Motor neuron (in vitro differentiated cells): ENCODE measurements at regions not wholly inside any gene's neighbourhood (a gene's known extent, or its start where the extent isn't known, plus 50 kb on each side); places are given as distances from the start of the nearest gene placed in this dataset.

Experiments
- ATAC-seq, 8 experiments: fragments of 200-7000 bp; cut with Tn5 transposase; replicated peaks in 6 of 8; 2 replicates each; pipeline ENCODE4 v1.8.0; 2021; ENCODE audit warnings: mild to moderate bottlenecking in 8 of 8, moderate library complexity in 8 of 8
- H3K27ac ChIP-seq, 2 donors: fragments of 250-450 bp; sonication (Bioruptor Pico); 2 replicates each; pipeline ENCODE4 v1.9.0; 2021; ENCODE audit warnings: antibody characterized with exemption in 2 of 2, mild to moderate bottlenecking in 2 of 2, moderate library complexity in 1 of 2
- H3K4me1 ChIP-seq, 2 donors: fragments of 250-450 bp; sonication (Bioruptor Pico); replicated peaks in 1 of 2; 2 replicates each; pipeline ENCODE4 v1.6.1; 2021; ENCODE audit warnings: antibody characterized with exemption in 2 of 2, mild to moderate bottlenecking in 2 of 2, moderate library complexity in 1 of 2
- H3K4me3 ChIP-seq, 5 donors: fragments of 250-450 bp; sonication (Bioruptor Pico); 2 replicates each; pipeline ENCODE4 v1.9.0; 2021; ENCODE audit warnings: antibody characterized with exemption in 5 of 5, mild to moderate bottlenecking in 5 of 5, moderate library complexity in 4 of 5
- WGBS, 10 experiments: fragments of 450-650 bp; shearing (Covaris generic); methylation state at CpG; one replicate each; pipeline ENCODE4 v1.0.0; 2022; 5-methylcytosine and 5-hydroxymethylcytosine counted together
- in situ Hi-C, 9 experiments: fragments of 400-800 bp; cut with MboI; loops; one replicate each; pipeline ENCODE4 v1.15.0; 2021; ENCODE audit warnings: low sequenced_read_pairs in 9 of 9, low pct_unique_long_range_greater_than_20kb in 2 of 9; ENCODE audit not compliant: unreplicated experiment in 9 of 9

DNA sequence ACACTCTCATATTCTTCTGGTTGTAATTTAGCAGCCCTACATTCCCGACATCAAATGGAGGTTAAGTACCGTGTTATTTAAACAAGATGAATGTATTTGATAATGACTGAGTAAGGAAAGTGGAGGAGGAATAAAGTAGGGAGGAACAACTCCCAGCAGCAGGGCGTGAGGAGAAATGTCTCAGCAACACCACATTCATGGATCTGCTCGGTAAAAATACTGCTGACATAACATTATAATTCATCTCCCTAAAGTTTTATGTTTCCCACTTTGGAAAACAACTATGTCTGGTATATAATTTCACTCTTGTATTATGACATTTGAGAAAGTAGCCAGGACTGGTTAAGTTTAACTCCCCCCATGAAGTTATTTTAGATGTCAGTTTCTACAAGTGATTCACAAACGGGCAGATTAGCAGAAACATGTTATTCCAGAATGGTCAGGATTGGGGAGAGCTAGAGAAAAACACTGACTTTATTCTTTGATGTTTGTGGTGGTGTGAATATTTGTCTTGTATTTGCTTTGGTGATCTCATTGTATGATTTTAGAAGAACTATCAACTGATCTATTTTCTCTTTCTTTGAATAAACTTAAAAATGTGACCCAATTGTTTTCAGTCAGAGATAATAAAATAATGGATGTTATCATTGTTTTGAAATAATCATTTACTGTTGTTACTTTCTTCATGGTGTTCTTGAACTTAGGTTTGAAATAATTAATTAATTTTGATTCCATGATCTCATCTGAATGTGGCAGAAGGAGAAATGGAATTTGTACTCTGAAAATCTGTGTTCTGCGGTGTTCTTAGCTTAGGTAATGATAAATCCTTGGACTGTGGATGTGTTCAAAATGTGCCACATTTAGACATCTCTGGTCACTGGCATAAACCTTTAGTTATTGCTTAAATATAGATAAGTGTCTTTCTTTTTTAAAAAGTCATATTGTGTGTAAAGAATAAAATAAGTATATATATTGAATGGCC, 303.6 kb upstream of the ZNF608 start:
- Histone ChIP-seq H3K27ac (no peak overlapping the region), H3K4me3 (no peak overlapping the region), H3K4me1 (peaks cover 2 to 8% of the 10 kb centered on the region in 2 donors)
- in situ Hi-C loops, result no loop called here
- peak in 2 of 8 experiments; percentile 56 to 85 for ATAC-seq
- 11 to 100% (median 89%) methylated on average over 2 to 6 of the region's 6 CpGs for WGBS, 10 experiments

DNA sequence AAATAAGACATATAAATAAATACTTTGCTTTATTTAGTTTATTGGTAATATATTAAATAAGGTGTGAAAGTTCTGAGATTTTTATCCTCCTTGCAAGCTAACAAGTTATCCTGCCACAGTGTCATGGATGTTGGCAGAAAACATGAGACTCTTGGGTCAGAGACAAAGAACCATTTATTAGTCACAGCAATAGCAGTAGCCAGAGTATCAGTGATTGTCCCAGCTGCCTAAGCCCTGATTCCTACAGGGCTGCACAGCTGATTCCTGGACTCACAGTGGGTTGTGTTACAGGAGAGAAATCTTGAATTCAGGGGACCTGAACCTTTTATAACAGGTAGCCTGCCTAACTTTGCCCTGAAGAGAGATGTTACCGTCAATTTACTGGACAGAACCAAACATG, 304.5 kb upstream of the ZNF608 start:
- H3K27ac ChIP-seq, result no peak overlapping the region
- no peak for ATAC-seq
- peaks cover 5 to 8% of the 10 kb centered on the region in 2 donors for H3K4me1 ChIP-seq
- 86 to 100% (median 100%) methylated on average over 1 of the region's 1 CpG; no CpG with 5 or more reads in 7 of the 10 experiments for WGBS, 10 experiments
- no peak overlapping the region for H3K4me3 ChIP-seq
- in situ Hi-C loops, result no loop called here

DNA sequence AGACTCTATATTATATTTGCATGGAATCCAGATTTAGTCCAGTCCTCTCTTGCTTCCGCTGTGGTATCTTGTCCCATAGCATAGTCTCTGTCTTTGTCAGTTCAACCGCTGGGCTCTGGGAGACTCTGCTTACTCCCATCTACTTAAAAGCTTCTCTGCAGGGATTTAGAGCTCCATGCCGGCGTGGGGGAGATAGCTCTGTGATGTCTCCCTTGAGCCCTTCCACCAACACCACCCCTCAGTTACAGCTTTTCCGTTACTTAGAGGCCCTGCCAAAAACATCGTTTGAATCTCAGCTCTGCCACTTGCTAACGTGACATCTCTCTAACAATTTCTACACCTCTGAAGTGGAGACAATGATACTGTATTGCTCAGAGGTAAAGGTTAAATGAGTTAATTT, 306.1 kb upstream of the ZNF608 start:
- ATAC-seq, result no peak
- in situ Hi-C loops, result no loop called here
- Histone ChIP-seq H3K4me1 (peaks cover 22 to 24% of the 10 kb centered on the region in 2 donors), H3K4me3 (no peak overlapping the region), H3K27ac (no peak overlapping the region)
- 0 to 100% (median 90%) methylated on average over 1 to 7 of the region's 7 CpGs; no CpG with 5 or more reads in 2 of the 10 experiments for WGBS, 10 experiments

DNA sequence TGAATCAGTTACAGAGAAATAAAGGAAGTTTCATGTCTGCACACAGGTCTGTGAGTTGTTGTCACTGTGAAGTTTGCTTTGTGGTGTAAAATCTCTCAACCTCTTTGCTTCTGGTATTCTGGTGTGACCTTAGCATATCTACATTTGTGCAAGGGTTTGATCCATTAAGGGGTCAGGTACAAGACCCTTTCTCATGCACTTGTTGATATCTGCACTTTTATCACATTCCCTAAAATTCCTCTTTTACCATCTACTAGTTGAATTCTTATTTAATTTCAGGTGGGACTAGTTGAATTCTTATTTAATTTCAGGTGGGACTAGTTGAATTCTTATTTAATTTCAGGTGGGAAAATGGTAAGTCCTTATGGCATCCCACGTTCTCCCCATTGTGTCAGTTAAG, 306.7 kb upstream of the ZNF608 start:
- Histone ChIP-seq H3K4me1 (peaks cover 28 to 30% of the 10 kb centered on the region in 2 donors), H3K27ac (no peak overlapping the region), H3K4me3 (no peak overlapping the region)
- 0 to 92% (median 60%) methylated on average over 1 of the region's 1 CpG; no CpG with 5 or more reads in 1 of the 10 experiments for WGBS, 10 experiments
- in situ Hi-C loops, result no loop called here
- ATAC-seq, result no peak

DNA sequence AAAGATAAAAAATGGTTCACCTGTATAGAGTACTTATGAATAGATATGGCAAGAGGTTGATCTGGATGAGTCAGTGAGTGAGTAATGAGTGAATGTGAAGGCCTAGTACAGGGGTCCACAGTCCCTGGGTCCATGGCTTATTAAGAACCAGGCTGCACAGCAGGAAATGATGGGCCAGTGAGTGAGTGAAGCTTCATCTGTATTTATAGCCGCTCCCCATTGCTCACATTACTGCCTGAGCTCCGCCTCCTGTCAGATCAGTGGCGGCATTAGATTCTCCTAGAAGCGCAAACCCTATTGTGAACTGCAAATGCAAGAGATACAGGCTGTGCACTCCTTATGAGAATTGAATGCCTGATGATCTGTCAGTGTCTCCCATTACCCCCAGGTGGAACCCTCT, 307.7 kb upstream of the ZNF608 start:
- 60 to 100% (median 83%) methylated on average over 1 to 3 of the region's 4 CpGs; no CpG with 5 or more reads in 3 of the 10 experiments for WGBS, 10 experiments
- peak in 5 of 8 experiments; percentile 57 to 89 (median 89) for ATAC-seq
- no peak overlapping the region for H3K27ac ChIP-seq
- H3K4me1 ChIP-seq, result peaks cover 37 to 39% of the 10 kb centered on the region in 2 donors
- H3K4me3 ChIP-seq, result no peak overlapping the region
- in situ Hi-C loops, result no loop called here

DNA sequence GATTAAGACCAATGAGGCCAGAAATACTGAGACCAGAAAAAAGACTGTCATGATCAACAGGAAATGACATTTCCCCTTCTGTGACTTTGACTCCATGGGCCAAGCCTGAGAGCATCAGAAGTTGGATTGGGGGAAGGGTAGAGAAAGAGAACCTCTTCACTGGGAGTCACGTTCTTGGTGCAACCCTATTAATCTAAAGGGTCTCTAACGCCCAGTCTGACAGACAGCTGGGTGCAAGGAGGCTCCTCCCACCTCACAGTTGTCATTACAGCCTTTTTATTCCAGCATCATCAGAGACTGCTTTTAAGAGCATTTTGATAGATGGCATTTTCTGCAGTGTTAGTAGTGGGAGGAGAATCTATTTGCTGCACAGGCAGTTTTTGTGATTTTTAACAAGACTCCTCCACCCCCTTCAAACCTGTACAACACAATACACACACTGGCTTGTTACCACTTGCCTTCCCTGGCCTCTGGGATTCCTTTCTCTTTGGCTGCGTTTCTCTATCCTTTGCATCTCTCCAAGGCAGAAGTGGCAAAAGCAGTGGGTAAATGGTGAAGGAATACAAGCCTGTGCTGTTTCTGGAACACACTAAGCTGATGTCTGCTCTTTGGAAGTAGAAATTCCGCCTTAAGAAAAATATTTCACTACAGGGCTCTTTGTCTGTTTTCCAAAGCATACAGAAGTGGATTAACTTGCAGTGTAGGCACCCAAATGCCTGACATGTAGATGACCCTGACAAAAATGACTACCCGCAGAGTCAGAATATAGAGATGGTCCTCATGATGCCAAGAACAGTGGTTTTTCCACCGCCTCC, 310.4 kb upstream of the ZNF608 start:
- in situ Hi-C loops, result no loop called here
- Histone ChIP-seq H3K27ac (peak overlapping the region; percentile 27 to 68), H3K4me1 (peaks cover 51% of the 10 kb centered on the region in 2 donors), H3K4me3 (no peak overlapping the region)
- peak in 5 of 8 experiments; percentile 38 to 59 (median 54) for ATAC-seq
- 8 to 100% (median 47%) methylated on average over 2 to 4 of the region's 6 CpGs; no CpG with 5 or more reads in 1 of the 10 experiments for WGBS, 10 experiments

DNA sequence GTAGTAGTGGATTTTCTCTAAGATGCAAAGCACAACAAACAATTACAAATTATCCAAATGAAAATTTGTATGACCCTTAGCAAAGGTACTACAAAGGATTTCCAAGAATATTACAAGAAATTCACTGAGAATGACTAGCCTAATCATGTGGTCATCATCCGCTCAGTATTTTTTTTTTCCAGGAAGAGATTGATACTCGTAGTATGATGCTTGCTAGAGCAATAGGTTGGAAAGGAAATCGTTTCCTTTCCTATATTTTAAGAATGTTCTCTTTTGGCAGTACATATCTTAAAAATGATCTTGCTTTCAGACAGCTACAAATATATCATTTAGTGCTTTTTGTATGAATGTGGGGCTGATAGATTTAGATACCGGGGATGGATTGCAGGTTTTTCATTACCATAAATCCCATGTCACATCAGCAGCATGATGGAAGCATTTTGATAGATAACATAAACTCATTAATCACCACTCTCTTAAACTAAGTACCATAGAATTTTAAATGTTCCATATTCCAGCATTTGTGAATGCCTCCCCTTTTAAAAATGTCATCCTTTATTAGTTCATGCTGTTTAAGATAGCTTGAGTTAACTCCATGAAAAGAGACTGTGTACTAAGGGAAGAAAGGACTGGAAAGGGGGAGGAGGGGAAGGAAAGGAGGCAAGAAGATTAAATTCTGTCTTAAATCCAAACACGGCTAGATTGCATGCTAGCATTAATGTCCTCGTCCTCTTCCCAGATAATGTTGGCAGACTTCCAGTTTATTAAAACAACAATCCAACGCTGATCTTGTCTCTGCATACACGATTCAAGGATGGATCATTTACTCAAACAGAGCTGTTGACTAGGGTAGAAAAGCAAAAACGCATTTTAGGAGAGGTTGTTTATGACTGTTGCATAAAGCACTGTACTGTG, 311.7 kb upstream of the ZNF608 start:
- peak in 3 of 8 experiments; percentile 4 to 71 (median 8) for ATAC-seq
- 3 to 56% (median 28%) methylated on average over 2 to 9 of the region's 9 CpGs for WGBS, 10 experiments
- Histone ChIP-seq H3K4me1 (peaks cover 51% of the 10 kb centered on the region in 2 donors), H3K4me3 (no peak overlapping the region), H3K27ac (peak overlapping the region; percentile 2 to 44)
- in situ Hi-C loops, result no loop called here

DNA sequence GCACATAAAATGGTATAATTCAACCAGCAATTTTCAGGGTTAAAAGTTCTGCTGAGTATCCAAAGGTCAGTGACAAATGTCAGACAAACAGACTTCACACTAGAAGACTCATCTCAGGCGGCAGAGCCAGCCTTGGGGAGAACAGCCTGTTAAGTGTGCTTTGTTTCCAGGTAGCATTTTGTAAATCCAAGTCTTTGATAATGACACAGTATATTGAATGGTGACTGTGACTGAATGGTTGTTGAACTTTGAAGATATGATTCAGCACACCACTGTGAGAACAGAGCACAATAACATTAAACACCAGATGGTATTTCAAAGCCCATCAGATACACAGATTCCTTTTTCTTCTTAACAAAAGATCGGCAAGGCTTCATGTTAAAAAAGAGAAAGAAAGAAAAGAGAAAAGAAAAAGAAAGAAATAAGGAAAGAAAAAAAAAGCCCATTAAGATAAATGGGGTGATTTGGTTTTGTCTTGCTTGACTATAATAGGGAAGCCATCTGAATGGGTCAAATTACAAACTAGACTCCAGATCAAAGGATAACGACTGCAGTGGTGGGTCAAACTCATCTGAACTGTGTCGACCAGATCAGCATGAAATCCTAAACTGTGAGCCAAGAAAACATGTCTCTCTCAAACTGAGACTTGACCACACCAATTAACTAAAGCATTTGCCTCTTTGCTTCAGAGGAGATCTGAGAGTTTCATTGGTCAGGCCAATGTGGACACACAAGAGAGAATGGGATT, 313.0 kb upstream of the ZNF608 start:
- in situ Hi-C loops, result no loop called here
- ATAC-seq, result peak in 5 of 8 experiments; percentile 18 to 72 (median 54)
- Histone ChIP-seq H3K4me1 (peaks cover 51 to 53% of the 10 kb centered on the region in 2 donors), H3K4me3 (no peak overlapping the region), H3K27ac (peak overlapping the region in 1 of 2 donors; percentile 59)
- 0 to 82% (median 18%) methylated on average over 3 to 4 of the region's 4 CpGs; no CpG with 5 or more reads in 1 of the 10 experiments for WGBS, 10 experiments

DNA sequence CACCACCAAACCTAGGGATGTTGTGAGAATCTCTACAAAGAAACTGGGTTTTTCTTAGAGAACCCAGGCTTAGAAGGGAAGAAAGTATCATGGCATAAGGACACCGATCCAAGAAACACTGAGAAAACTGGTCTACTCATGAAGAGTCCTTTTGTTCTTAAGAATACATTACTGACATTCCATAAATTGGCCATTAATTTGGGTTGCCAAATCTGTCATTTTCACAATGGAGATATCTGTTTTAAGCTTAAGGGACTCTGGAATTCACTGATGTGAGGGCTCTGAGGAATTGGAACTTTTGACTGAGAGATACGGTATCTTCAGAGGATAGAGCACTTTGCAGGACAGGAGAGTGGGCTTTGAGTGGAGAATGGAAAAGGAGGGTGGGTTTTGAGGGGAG, 315.3 kb upstream of the ZNF608 start:
- Histone ChIP-seq H3K4me1 (peaks cover 61 to 62% of the 10 kb centered on the region in 2 donors), H3K4me3 (no peak overlapping the region), H3K27ac (no peak overlapping the region)
- WGBS, 10 experiments, result 89 to 100% (median 100%) methylated on average over 1 to 2 of the region's 2 CpGs; no CpG with 5 or more reads in 3 of the 10 experiments
- in situ Hi-C loops, result no loop called here
- ATAC-seq, result no peak

DNA sequence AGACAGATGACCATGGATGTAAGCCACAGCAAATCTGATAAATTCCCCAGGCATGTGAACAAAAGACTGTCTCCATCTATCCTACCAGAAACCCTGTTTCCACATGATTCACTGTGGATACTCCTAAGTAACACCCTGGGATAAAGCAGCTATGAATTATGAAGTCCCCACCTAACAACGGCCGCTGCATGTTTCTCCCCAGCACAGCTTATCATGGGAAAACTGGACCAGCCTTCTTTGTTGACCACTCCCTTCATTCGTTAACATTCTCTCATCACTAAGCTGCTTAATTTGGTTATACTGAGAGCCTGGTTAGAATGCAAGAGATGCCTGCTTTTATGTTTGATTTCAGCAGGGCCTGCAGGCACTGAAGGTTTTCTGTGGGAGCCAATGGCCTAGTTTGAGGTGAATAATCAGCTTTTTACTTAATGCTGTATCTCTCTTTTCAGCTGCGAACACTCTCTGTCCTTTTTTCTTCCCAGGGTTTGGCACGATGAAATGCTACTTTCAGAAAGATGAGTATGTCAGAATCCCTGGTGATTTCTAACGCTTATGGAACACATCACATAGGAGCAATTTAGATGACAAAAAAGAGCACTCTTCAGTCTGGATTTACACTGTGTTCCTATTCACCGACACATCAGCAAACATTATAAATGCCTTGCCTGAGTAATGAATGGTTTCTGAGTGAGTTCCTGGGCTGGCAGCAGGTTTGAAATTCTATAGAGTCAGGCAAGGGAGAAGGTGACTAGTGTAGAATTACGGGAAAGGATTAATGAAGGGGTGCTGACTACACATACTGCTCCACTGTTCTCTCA, 318.4 kb upstream of the ZNF608 start:
- peak overlapping the region; percentile 48 to 52 for H3K27ac ChIP-seq
- ATAC-seq, result peak; percentile 79 to 100 (median 84)
- 19 to 40% (median 27%) methylated on average over 1 to 8 of the region's 8 CpGs for WGBS, 10 experiments
- H3K4me1 ChIP-seq, result peaks cover 30 to 32% of the 10 kb centered on the region in 2 donors
- no peak overlapping the region for H3K4me3 ChIP-seq
- in situ Hi-C loops, result no loop called here

DNA sequence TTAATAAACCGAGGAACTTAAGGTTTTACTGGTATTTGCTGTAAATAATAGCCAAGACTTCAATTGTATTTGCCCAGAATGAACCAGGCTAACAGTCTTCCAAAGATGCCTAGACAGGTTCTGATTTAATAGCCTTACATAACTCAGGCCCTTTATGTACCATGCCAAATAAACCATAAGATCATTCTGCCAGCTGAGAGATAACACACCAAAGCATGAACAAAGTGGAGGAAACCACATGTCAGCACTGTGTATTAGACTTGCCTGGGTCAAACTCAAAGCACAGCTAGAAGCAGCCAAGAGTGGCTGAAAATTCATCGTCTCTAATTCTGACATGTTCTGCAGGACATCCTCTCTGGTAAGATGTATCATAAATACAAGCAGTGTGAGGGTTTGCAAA, 319.3 kb upstream of the ZNF608 start:
- peak in 5 of 8 experiments; percentile 28 to 43 (median 31) for ATAC-seq
- Histone ChIP-seq H3K27ac (no peak overlapping the region), H3K4me1 (peaks cover 24 to 26% of the 10 kb centered on the region in 2 donors), H3K4me3 (no peak overlapping the region)
- in situ Hi-C loops, result no loop called here
- WGBS, 10 experiments, result 38 to 92% (median 76%) methylated on average over 1 to 2 of the region's 2 CpGs; no CpG with 5 or more reads in 2 of the 10 experiments
